HAP-1 (cell line): ENCODE measurements at regions not wholly inside any gene's neighbourhood (a gene's known extent, or its start where the extent isn't known, plus 50 kb on each side); places are given as distances from the start of the nearest gene placed in this dataset.

Source experiments
- DNase-seq, 2 experiments: peaks; one replicate each; pipeline ENCODE4 v3.0.0-alpha.2; 2016 to 2020; ENCODE audit warnings: low spot score in 2 of 2
- H3K27me3 ChIP-seq: fragments of 250-450 bp; sonication (Bioruptor Pico); 2 replicates; pipeline ENCODE4 v1.5.1; 2020; ENCODE audit warnings: low read depth, mild to moderate bottlenecking, moderate library complexity
- H3K36me3 ChIP-seq: fragments of 250-450 bp; sonication (Bioruptor Pico); replicated peaks from 2 replicates; pipeline ENCODE4 v1.5.1; 2020; ENCODE audit warnings: mild to moderate bottlenecking
- H3K4me1 ChIP-seq: fragments of 250-450 bp; sonication (Bioruptor Pico); 2 replicates; pipeline ENCODE4 v1.5.1; 2020; ENCODE audit warnings: mild to moderate bottlenecking
- H3K4me3 ChIP-seq: fragments of 250-450 bp; sonication (Bioruptor Pico); 2 replicates; pipeline ENCODE4 v1.5.1; 2020; ENCODE audit warnings: mild to moderate bottlenecking, moderate library complexity
- H3K9me3 ChIP-seq: fragments of 250-450 bp; sonication (Bioruptor Pico); 2 replicates; pipeline ENCODE4 v1.5.1; 2020; ENCODE audit warnings: mild to moderate bottlenecking, moderate library complexity
- in situ Hi-C: fragments of 300-500 bp; cut with MboI; formaldehyde crosslinking; loops from 3 replicates; pipeline ENCODE4 v1.14.3; 2020; ENCODE audit warnings: low sequenced_read_pairs, inconsistent platforms, mixed read lengths

DNA sequence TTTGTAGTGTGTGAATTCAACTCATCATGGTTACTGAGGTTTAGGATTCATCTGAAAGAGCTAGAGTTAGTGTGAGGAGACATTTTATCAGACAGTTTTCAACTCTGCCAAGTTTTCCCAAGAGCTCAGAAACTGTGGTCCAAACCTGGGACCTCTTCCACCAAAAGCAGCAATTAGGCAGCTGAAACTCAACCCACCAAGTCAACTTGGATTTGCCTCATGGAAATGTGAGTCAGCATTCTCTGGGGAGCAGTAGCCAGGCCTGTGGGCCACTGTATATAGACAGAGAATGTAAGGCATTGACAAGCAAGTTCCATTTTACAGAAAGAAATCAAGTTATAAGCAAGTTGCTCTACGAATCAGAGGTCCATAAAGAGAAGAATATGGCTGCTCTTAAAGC lies 178.8 kb upstream of the HDDC2 start:
- Histone ChIP-seq H3K9me3 (no peaks in the 10 kb centered on the region), H3K4me3 (no peak overlapping the region), H3K27me3 (peaks cover 6% of the 10 kb centered on the region), H3K4me1 (no peaks in the 10 kb centered on the region), H3K36me3 (no peaks in the 10 kb centered on the region)
- no peak for DNase-seq
- in situ Hi-C loops, result no loop called here

DNA sequence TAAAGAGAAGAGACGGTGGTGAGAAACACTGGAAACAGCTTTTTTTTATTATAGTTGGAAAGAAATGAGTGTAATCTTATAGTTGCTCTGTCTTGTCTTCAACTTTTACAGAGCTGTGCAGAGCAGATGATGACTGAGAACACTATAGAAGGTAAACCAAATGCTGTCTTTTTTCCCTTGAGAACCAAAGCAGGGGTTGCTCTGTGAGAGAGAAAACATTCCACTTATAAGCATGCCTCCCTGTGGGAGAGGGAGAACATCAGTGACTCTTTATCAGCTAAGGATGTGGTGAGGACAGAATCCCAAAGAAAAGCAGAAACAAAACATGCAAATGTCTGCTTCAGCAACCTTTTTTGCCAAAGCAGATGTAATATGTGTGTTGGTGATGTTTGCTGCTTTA lies 179.3 kb upstream of the HDDC2 start:
- Histone ChIP-seq H3K4me3 (no peak overlapping the region), H3K4me1 (no peaks in the 10 kb centered on the region), H3K9me3 (no peaks in the 10 kb centered on the region), H3K27me3 (peaks cover 5% of the 10 kb centered on the region; the same call in 1 of the 2 replicates), H3K36me3 (no peaks in the 10 kb centered on the region)
- no peak for DNase-seq
- in situ Hi-C loops, result no loop called here

DNA sequence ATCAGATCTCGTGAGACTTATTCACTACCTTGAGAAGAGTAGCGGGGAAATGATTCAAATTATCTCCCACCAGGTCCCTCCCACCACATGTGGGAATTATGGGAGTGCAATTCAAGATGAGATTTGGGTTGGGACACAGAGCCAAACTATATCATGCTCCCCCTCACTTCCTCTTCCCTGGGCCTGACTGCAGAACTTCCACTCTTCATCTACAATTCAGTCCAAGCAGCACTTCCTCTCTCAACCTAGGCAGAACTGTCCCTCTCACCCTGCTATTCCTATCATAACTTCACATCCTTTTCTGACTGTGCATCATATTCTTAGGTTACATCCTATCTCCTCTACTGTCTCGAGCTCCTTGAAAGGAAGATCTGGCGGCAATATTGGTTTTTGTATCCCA lies 184.0 kb upstream of the HDDC2 start:
- Histone ChIP-seq H3K27me3 (no peaks in the 10 kb centered on the region), H3K4me1 (no peaks in the 10 kb centered on the region), H3K4me3 (no peak overlapping the region), H3K36me3 (no peaks in the 10 kb centered on the region), H3K9me3 (no peaks in the 10 kb centered on the region)
- in situ Hi-C loops, result no loop called here
- DNase-seq, result no peak

DNA sequence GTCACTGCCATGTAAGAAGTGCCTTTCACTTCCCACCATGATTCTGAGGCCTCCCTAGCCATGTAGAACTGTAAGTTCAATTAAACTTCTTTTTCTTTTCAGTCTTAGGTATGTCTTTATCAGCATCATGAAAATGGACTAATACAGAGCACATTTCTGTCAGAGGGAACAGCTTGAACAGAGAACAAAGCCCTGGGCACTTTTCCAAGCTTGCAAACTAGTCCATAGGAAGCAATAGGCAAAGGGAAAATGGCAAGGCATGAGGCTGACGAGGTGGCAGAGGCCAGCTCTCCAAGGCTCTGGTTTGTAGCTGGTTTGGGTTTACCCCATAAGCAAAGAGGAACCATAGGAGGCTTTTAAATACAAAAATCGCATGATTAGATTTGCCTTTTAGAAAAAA lies 185.1 kb upstream of the HDDC2 start:
- H3K27me3 ChIP-seq, result no peaks in the 10 kb centered on the region
- no peaks in the 10 kb centered on the region for H3K4me1 ChIP-seq
- no peak overlapping the region for H3K4me3 ChIP-seq
- no peaks in the 10 kb centered on the region for H3K36me3 ChIP-seq
- DNase-seq, result no peak
- in situ Hi-C loops, result no loop called here
- H3K9me3 ChIP-seq, result no peaks in the 10 kb centered on the region

DNA sequence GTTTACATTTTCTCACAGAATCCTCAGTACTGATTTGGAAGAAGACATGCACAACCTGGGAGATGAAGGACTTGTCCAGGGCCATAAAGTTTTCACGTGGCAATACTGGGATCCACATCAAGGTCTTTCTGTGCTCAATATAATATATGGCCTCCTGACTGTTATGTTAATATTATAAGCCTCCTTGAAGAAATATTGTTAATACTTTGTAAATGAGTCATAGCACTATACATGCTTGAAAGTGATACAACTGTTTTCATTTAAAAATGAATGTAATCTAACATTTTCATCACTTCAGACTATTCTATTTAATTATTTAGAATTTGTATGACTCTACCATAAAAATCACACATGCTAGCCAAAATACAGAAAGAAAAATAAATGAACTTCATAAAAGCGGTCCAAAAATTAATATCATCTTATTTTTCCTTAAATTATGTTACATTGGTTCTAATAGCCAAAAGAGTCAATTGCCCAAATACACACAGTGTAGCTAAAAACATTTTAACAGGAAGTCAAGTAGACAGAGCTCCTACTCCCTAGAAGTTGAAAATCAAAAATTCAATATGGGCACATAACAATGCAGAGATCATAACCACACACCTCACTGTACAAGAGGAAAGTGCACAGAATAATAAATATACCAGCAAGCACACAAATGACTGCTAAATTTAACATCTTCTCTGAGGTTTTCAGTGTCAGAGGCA lies 188.0 kb upstream of the HDDC2 start:
- Histone ChIP-seq H3K9me3 (no peaks in the 10 kb centered on the region), H3K4me1 (no peaks in the 10 kb centered on the region), H3K4me3 (no peak overlapping the region), H3K27me3 (no peaks in the 10 kb centered on the region; the same call in 1 of the 2 replicates), H3K36me3 (no peaks in the 10 kb centered on the region)
- in situ Hi-C loops, result no loop called here
- no peak for DNase-seq

DNA sequence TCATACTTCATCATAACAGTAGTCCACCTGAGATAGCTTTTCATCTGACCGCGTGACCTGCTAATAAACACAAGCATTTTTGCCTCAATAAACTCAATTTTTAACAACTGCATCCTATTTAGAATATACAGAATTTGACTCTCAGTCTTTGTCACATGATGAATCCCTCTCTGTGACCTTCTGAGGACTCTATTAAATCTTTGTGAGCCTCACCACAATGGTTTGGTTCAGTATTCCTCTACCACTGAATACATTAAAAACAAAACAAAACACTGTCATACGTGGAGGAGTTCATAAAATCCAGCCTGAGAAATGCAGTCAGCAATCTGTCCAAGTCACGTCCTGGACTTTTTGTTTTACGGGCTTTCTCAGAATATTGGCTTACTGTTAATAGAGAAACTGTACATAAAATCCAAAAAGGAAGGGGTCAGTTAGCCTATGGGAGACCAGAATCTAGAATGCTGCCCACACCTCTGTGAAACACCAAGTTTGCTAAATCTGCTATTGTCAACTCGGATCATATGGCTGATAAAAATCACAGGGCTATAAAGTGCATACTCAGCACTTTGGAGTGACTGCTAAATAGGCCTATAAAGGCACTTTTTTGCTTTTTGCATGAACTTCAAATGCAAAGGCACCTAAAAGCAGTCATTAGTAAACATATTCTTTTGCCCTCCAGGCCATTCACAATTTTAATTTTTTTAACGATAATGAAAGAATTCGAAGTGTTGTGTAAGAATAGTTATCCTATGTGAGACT lies 190.3 kb upstream of the HDDC2 start:
- H3K27me3 ChIP-seq, result no peaks in the 10 kb centered on the region; the same call in 1 of the 2 replicates
- in situ Hi-C loops, result no loop called here

DNA sequence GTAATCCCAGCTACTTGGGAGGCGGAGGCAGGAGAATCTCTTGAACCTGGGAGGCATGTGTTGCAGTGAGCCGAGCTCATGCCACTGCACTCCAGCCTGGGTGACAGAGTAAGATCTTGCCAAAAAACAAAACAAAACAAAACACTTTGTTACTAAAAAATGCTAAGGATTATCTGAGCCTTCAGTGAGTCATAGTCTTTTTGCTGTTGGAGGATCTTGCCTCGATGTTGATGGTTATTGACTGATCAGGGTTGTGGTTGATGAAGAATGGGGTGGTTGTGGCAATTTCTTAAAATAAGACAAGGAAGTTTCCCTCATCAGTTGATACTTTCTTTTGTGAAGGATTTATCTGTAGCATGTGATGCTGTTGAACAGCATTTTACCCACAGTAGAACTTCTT lies 196.8 kb upstream of the HDDC2 start:
- in situ Hi-C loops, result no loop called here
- no peaks in the 10 kb centered on the region; the same call in 1 of the 2 replicates for H3K27me3 ChIP-seq
- H3K4me1 ChIP-seq, result no peaks in the 10 kb centered on the region
- H3K9me3 ChIP-seq, result no peaks in the 10 kb centered on the region
- H3K36me3 ChIP-seq, result no peaks in the 10 kb centered on the region
- no peak overlapping the region for H3K4me3 ChIP-seq
- DNase-seq, result no peak

More for the DNA sequence above, 190.3 kb upstream of the HDDC2 start:
- Histone ChIP-seq H3K4me3 (no peak overlapping the region), H3K9me3 (no peaks in the 10 kb centered on the region), H3K4me1 (no peaks in the 10 kb centered on the region), H3K36me3 (no peaks in the 10 kb centered on the region)
- DNase-seq, result no peak

DNA sequence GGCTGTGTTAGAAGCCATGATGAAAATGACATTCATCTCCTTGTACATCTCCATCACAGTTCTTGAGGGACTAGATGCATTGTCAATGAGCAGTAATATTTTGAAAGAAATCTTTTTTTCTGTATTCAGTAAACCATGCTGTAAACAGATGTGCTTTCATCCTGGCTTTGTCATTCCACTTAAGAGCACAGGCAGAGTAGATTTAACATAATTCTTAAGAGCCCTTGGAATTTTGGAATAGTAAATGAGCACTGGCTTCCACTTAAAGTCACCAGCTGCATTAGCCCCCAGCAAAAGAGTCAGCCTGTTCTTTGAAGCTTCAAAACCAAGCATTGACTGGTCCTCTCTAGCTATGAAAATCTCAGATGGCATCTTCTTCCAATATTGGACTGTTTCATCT lies 197.8 kb upstream of the HDDC2 start:
- Histone ChIP-seq H3K27me3 (no peaks in the 10 kb centered on the region; the same call in 1 of the 2 replicates), H3K9me3 (no peaks in the 10 kb centered on the region), H3K36me3 (no peaks in the 10 kb centered on the region), H3K4me3 (no peak overlapping the region), H3K4me1 (no peaks in the 10 kb centered on the region)
- no peak for DNase-seq
- in situ Hi-C loops, result no loop called here

DNA sequence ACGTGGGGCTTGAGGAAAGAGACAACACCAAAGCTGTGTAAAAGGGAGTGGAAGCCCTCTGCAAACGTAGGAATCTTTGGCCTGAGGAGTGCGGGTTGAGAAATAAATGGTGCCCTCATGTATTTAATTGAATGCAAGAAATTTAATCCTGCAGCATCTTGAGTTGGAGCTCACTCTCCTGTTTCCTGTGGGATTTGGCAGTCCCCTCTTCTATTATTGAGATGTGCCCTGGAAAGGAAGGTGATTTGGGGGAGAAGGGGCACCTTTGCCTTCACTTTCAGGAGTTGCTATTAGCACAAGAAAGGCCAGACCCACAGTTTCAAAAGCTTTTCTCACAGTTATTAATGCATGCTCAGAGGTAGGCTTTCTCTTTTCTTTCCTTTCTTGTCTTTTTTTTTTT lies 201.4 kb upstream of the HDDC2 start:
- no peaks in the 10 kb centered on the region for H3K36me3 ChIP-seq
- no peaks in the 10 kb centered on the region for H3K4me1 ChIP-seq
- H3K9me3 ChIP-seq, result no peaks in the 10 kb centered on the region
- H3K27me3 ChIP-seq, result no peaks in the 10 kb centered on the region; the same call in 1 of the 2 replicates
- DNase-seq, result no peak
- no peak overlapping the region for H3K4me3 ChIP-seq
- in situ Hi-C loops, result no loop called here

DNA sequence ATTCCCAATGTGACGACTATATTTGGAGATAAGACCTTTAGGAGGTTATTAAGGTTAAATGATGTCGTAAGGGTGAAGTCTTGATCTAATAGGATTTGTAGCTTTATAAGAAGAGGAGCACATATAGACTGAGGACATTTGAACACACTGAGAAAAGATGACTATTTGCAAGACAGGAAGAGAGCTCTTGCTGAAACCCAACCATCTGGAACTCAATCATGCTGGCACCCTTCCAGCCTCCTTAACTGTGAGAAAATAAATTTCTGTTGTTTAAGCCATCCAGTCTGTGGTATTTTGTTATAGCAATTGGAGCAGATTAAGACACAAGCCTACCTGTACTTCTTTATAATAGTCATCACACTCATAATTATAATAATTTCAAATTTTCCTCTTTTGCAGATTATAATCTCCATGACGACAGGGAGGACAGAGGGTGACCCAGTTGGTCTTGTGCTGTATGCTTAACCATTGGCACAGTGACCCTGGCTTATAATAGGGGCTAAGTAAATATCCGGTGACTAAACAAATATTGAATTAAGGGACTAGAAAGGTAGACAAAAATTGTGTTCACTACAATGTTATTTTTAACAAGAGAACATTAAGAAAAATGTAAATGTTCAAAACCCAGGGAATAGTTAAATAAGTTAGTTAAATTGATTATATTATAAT lies 206.4 kb upstream of the HDDC2 start:
- H3K4me1 ChIP-seq, result no peaks in the 10 kb centered on the region
- no peaks in the 10 kb centered on the region for H3K9me3 ChIP-seq
- no peak overlapping the region for H3K4me3 ChIP-seq
- no peaks in the 10 kb centered on the region for H3K27me3 ChIP-seq
- no peak for DNase-seq
- in situ Hi-C loops, result no loop called here
- no peaks in the 10 kb centered on the region for H3K36me3 ChIP-seq

DNA sequence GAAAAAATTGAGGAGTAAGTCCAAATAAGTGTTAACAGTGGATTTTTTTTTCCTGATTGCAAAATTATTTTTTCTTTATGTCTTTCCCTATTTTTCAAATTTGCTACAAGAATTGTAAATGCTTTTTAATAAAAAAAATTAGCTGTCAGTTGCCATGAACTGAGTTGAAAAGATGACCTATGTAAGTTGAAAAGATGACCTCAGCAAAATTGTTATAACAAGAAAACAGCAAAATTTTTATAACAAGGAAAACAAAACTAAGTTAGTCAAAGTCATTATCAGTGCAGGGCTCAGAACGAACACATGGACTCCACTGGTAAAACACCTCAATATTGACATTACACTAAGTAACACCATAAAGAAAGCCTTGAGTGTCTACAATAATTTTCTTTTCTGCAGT lies 207.0 kb upstream of the HDDC2 start:
- Histone ChIP-seq H3K4me1 (no peaks in the 10 kb centered on the region), H3K9me3 (no peaks in the 10 kb centered on the region), H3K4me3 (no peak overlapping the region), H3K36me3 (no peaks in the 10 kb centered on the region), H3K27me3 (no peaks in the 10 kb centered on the region)
- no peak for DNase-seq
- in situ Hi-C loops, result no loop called here

DNA sequence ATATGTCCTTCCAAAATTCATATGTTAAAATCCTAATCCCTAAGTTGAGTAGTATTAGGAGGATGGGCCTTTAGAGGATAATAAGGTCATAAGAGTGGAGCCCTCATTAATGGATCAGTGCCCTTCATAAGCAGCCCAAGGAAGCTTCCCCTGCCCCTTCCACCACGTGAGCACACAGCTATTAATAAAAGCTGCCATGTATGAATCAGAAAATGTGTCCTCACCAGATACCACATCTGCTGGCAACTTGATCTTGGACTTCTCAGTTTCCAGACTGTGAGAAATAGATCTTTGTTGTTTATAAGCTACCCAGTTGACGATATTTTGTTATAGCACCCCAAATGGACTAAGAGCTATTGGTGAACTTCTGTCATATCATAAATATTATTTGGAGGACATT lies 207.7 kb upstream of the HDDC2 start:
- Histone ChIP-seq H3K9me3 (no peaks in the 10 kb centered on the region), H3K36me3 (no peaks in the 10 kb centered on the region), H3K4me1 (no peaks in the 10 kb centered on the region), H3K27me3 (no peaks in the 10 kb centered on the region), H3K4me3 (no peak overlapping the region)
- in situ Hi-C loops, result no loop called here
- DNase-seq, result no peak

DNA sequence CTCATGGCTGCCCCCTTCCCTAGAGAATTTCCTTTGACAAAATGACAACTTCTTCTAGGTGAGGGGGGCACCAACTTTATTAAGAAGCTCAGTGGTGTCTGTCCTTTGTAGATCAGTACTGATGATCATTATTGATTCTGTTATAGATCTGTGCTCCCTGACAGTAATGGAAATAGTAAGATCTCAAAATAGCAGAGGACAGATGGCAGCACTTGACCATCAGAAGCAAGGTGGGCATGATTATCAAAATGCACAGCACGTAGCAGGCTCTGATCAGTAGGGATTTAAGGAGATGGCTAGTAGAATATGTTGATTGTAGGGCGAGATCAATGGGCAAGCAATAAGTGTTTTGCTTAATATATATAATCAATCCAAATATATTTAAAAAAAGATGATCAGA lies 208.6 kb upstream of the HDDC2 start:
- Histone ChIP-seq H3K27me3 (no peaks in the 10 kb centered on the region), H3K4me1 (no peaks in the 10 kb centered on the region), H3K36me3 (no peaks in the 10 kb centered on the region), H3K4me3 (no peak overlapping the region), H3K9me3 (no peaks in the 10 kb centered on the region)
- in situ Hi-C loops, result no loop called here
- no peak for DNase-seq

DNA sequence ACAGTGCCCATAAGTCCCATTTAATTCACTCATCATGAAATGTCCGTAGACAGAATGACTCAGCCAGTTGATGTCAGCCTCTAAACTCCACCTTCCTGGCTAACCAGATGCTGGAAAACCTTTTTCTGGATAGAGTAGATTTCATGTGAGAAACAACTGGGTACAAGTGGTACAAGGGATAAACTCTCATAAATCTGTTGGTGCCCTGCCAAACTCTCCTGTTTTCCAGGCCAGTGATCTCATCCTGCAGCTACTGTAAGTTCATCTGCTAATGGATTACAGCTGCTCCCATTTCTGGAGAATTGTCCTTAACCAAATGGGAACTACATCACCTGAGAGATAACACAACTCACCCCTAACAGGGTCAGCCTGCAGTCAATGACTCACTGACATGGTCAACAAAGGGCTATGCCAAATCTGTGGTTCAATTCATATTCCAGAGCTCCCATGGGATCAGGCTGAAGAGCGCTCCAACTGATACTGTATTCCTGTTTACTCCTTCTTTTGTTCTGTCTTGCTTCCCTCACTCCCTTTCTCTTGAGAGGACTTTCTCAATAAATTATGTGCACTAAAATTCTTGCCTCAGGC lies 210.1 kb upstream of the HDDC2 start:
- Histone ChIP-seq H3K4me1 (no peaks in the 10 kb centered on the region), H3K27me3 (no peaks in the 10 kb centered on the region), H3K36me3 (no peaks in the 10 kb centered on the region), H3K9me3 (no peaks in the 10 kb centered on the region), H3K4me3 (no peak overlapping the region)
- in situ Hi-C loops, result no loop called here
- DNase-seq, result no peak
